Stomach (tissue), 4 donors: ENCODE measurements at regions not wholly inside any gene's neighbourhood (a gene's known extent, or its start where the extent isn't known, plus 50 kb on each side); places are given as distances from the start of the nearest gene placed in this dataset.

Source experiments
- POLR2A ChIP-seq, 4 donors: fragments of 450-650 bp; IDR thresholded peaks; one replicate each; pipeline ENCODE4 v1.6.1; 2016; ENCODE audit warnings: antibody characterized with exemption in 4 of 4, control low read depth in 2 of 4, mild to moderate bottlenecking in 1 of 4, moderate library complexity in 1 of 4
- TF ChIP-seq, protein P1 (sequence below), 7 experiments: fragments of 450-650 bp in 4 of 7; fragments of 200-600 bp in 3 of 7; sonication (generic) in 3 of 7; IDR thresholded peaks; one replicate each; pipeline ENCODE4 v1.5.1; 2016 to 2019; ENCODE audit warnings: antibody characterized with exemption in 7 of 7, control low read depth in 2 of 7, mild to moderate bottlenecking in 1 of 7

DNA sequence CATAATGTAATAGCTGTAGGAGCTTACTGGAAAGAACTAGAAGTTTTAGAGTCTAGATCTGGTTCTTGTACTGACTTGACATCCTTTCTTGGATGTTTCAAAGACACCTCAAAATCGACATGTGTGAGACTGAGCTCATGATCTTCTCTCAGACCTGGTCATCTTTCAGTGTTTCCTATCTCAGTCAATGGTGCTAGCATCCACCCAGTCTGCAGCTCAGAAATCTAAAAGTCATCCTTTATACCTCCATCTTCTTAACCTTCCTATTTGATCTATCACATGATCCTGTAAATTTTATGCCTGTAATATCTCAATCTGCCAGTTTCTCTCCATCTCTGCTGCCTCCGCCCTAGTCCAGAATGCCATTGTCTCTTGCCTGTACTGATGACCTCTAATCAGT, 301.9 kb upstream of the PITX2 start:
- TF ChIP-seq, protein P1, sequence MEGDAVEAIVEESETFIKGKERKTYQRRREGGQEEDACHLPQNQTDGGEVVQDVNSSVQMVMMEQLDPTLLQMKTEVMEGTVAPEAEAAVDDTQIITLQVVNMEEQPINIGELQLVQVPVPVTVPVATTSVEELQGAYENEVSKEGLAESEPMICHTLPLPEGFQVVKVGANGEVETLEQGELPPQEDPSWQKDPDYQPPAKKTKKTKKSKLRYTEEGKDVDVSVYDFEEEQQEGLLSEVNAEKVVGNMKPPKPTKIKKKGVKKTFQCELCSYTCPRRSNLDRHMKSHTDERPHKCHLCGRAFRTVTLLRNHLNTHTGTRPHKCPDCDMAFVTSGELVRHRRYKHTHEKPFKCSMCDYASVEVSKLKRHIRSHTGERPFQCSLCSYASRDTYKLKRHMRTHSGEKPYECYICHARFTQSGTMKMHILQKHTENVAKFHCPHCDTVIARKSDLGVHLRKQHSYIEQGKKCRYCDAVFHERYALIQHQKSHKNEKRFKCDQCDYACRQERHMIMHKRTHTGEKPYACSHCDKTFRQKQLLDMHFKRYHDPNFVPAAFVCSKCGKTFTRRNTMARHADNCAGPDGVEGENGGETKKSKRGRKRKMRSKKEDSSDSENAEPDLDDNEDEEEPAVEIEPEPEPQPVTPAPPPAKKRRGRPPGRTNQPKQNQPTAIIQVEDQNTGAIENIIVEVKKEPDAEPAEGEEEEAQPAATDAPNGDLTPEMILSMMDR (IDR thresholded peaks at IDR 0.05): no peak
- TF ChIP-seq POLR2A (IDR thresholded peaks at IDR 0.05): no peak
